GM12872 (cell line): ENCODE measurements at regions not wholly inside any gene's neighbourhood (a gene's known extent, or its start where the extent isn't known, plus 50 kb on each side); places are given as distances from the start of the nearest gene placed in this dataset.

Experiments
- TF ChIP-seq, protein P1 (sequence below): IDR thresholded peaks from 3 replicates; pipeline ENCODE4 v1.5.1; 2011; ENCODE audit warnings: low read depth, mild to moderate bottlenecking, low read length, moderate library complexity; ENCODE audit not compliant: insufficient read depth

GRCh38 chr12:65616022-65616421 lies 208.3 kb upstream of the HMGA2 start:
- TF ChIP-seq, protein P1, sequence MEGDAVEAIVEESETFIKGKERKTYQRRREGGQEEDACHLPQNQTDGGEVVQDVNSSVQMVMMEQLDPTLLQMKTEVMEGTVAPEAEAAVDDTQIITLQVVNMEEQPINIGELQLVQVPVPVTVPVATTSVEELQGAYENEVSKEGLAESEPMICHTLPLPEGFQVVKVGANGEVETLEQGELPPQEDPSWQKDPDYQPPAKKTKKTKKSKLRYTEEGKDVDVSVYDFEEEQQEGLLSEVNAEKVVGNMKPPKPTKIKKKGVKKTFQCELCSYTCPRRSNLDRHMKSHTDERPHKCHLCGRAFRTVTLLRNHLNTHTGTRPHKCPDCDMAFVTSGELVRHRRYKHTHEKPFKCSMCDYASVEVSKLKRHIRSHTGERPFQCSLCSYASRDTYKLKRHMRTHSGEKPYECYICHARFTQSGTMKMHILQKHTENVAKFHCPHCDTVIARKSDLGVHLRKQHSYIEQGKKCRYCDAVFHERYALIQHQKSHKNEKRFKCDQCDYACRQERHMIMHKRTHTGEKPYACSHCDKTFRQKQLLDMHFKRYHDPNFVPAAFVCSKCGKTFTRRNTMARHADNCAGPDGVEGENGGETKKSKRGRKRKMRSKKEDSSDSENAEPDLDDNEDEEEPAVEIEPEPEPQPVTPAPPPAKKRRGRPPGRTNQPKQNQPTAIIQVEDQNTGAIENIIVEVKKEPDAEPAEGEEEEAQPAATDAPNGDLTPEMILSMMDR, result no peak

GRCh38 chr12:65618588-65618987 lies 205.7 kb upstream of the HMGA2 start:
- TF ChIP-seq, protein P1, result no peak

GRCh38 chr12:65619018-65619417 lies 205.3 kb upstream of the HMGA2 start:
- TF ChIP-seq, protein P1, result no peak

DNA sequence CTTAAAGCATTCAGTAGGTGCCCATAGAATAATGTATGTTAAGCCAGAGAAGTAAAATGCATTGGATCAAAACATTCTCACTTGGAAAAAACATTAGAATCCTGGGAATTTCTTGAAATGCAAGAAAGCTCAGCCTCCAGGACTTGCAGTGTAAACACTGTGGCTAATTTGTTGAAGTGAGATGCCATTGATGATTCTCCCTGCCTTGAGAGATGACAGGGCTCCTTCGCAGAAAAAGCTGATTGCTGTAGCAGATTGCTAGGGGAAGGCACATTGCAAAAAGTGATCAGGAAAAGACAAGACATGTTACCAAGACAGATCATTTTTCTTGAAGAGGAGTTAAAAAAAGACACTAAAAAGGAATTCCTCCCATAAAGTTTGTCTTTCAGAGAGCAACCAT lies 204.2 kb upstream of the HMGA2 start:
- TF ChIP-seq, protein P1, result no peak

GRCh38 chr12:65622056-65622455 lies 202.2 kb upstream of the HMGA2 start:
- TF ChIP-seq, protein P1, result no peak

- TF ChIP-seq, protein P1, result no peak
These were observed 200.8 kb upstream of the HMGA2 start for GRCh38 chr12:65623507-65623906.

DNA sequence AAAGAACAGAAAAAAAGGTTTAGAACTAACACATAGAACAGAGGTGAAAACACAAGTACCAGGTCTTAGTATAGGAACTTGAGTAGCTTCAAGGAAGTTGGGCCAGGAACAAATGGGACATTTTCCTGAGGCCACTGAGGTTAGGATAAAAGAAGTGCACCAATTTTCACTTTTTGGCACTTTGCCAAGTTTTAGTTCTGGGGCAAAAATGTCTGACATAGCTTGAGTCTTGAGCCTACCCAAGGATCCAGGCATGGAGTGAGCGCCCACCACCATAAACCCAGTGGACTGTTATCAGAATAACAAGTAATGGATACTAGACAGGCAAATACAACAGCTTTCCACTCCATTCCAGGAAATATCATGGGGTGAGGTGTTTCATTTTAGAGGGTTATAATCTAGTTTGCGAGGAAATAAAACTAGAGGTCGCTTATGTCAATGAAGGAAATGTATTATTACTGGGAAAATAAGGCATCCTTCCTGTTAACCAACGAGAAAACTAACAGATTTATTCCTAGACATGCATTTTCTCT lies 199.7 kb upstream of the HMGA2 start:
- TF ChIP-seq, protein P1, result no peak
